ENCODE measurements at regions not wholly inside any gene's neighbourhood (a gene's known extent, or its start where the extent isn't known, plus 50 kb on each side); places are given as distances from the start of the nearest gene placed in this dataset.

GRCh38 chr16:54542805-54543505 lies 256.4 kb upstream of the IRX3 start:
- Histone ChIP-seq H3K4me3 (no peak overlapping the region), H3K9me3 (no peaks in the 10 kb centered on the region), H3K27ac (no peak overlapping the region), H3K27me3 (peaks cover 0 to under 1% of the 10 kb centered on the region in 2 donors), H3K36me3 (no peaks in the 10 kb centered on the region), H3K4me1 (no peaks in the 10 kb centered on the region)
- TF ChIP-seq, protein P1, sequence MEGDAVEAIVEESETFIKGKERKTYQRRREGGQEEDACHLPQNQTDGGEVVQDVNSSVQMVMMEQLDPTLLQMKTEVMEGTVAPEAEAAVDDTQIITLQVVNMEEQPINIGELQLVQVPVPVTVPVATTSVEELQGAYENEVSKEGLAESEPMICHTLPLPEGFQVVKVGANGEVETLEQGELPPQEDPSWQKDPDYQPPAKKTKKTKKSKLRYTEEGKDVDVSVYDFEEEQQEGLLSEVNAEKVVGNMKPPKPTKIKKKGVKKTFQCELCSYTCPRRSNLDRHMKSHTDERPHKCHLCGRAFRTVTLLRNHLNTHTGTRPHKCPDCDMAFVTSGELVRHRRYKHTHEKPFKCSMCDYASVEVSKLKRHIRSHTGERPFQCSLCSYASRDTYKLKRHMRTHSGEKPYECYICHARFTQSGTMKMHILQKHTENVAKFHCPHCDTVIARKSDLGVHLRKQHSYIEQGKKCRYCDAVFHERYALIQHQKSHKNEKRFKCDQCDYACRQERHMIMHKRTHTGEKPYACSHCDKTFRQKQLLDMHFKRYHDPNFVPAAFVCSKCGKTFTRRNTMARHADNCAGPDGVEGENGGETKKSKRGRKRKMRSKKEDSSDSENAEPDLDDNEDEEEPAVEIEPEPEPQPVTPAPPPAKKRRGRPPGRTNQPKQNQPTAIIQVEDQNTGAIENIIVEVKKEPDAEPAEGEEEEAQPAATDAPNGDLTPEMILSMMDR (IDR thresholded peaks at IDR 0.05), result no peak
- no peak for TF ChIP-seq POLR2A (IDR thresholded peaks at IDR 0.05)
- TF ChIP-seq EP300 (IDR thresholded peaks at IDR 0.05), result no peak
- 78 to 82% methylated on average over 13 of the region's 13 CpGs for WGBS, 2 donors
- no peak for DNase-seq (ENCODE audit: low spot score in 2 of 2)

GRCh38 chr16:54540525-54541180 lies 254.1 kb upstream of the IRX3 start:
- no peaks in the 10 kb centered on the region for H3K27me3 ChIP-seq
- 86 to 88% methylated on average over 15 of the region's 15 CpGs for WGBS, 2 donors
- H3K4me1 ChIP-seq, result no peaks in the 10 kb centered on the region
- TF ChIP-seq, protein P1 (IDR thresholded peaks at IDR 0.05), result no peak
- TF ChIP-seq POLR2A (IDR thresholded peaks at IDR 0.05), result no peak
- no peak for TF ChIP-seq EP300 (IDR thresholded peaks at IDR 0.05)
- H3K9me3 ChIP-seq, result no peaks in the 10 kb centered on the region
- no peaks in the 10 kb centered on the region for H3K36me3 ChIP-seq
- DNase-seq (ENCODE audit: low spot score in 2 of 2), result no peak
- no peak overlapping the region for H3K4me3 ChIP-seq
- no peak overlapping the region for H3K27ac ChIP-seq

DNA sequence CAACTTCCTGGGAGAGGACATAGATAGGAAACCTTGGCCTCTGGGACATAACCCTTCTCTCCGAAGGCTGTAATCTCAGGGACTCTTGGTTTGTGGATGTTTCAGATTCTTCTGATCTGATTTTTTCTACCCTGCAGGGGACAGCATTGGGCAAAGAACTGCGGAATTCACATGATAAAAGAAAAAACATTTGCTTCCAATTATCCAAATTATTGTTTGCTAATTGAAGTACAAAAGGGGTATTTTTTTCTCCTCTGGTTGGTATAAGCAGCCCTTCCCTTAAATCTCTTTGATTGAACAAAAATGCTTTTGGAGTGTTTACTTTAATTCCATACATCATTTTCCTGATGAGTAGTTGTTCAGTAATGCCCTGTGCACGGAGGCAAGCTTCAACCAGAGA lies 251.7 kb upstream of the IRX3 start:
- Histone ChIP-seq H3K36me3 (no peaks in the 10 kb centered on the region), H3K4me3 (no peak overlapping the region), H3K27me3 (no peaks in the 10 kb centered on the region), H3K9me3 (no peaks in the 10 kb centered on the region), H3K27ac (no peak overlapping the region), H3K4me1 (no peaks in the 10 kb centered on the region)
- WGBS, 2 donors, result 29% methylated on average over 3 of the region's 3 CpGs
- TF ChIP-seq POLR2A (IDR thresholded peaks at IDR 0.05) (no peak), EP300 (IDR thresholded peaks at IDR 0.05) (no peak)
- TF ChIP-seq, protein P1 (IDR thresholded peaks at IDR 0.05), result no peak
- no peak for DNase-seq (ENCODE audit: low spot score in 2 of 2)

- no peaks in the 10 kb centered on the region for H3K27me3 ChIP-seq
- H3K36me3 ChIP-seq, result no peaks in the 10 kb centered on the region
- DNase-seq (ENCODE audit: low spot score in 2 of 2), result no peak
- no peak overlapping the region for H3K27ac ChIP-seq
- H3K4me3 ChIP-seq, result no peak overlapping the region
- WGBS, 2 donors, result 95 to 97% methylated on average over 4 of the region's 4 CpGs
- no peaks in the 10 kb centered on the region for H3K4me1 ChIP-seq
- H3K9me3 ChIP-seq, result peaks cover 0 to 12% (median 0%) of the 10 kb centered on the region in 4 donors
- TF ChIP-seq, protein P1 (IDR thresholded peaks at IDR 0.05), result no peak
- TF ChIP-seq POLR2A (IDR thresholded peaks at IDR 0.05) (no peak), EP300 (IDR thresholded peaks at IDR 0.05) (no peak)
Measured at GRCh38 chr16:54533856-54534490, 247.4 kb upstream of the IRX3 start.

GRCh38 chr16:54526916-54527315 lies 240.3 kb upstream of the IRX3 start:
- no peaks in the 10 kb centered on the region for H3K36me3 ChIP-seq
- no peaks in the 10 kb centered on the region for H3K27me3 ChIP-seq
- WGBS, 2 donors, result 66 to 72% methylated on average over 1 of the region's 1 CpG
- no peak overlapping the region for H3K4me3 ChIP-seq
- TF ChIP-seq POLR2A (IDR thresholded peaks at IDR 0.05) (no peak), EP300 (IDR thresholded peaks at IDR 0.05) (no peak)
- TF ChIP-seq, protein P1 (IDR thresholded peaks at IDR 0.05), result no peak
- H3K27ac ChIP-seq, result no peak overlapping the region
- H3K4me1 ChIP-seq, result no peaks in the 10 kb centered on the region
- peaks cover 0 to 27% (median 1%) of the 10 kb centered on the region in 4 donors for H3K9me3 ChIP-seq
- DNase-seq (ENCODE audit: low spot score in 2 of 2), result no peak
